HEK293 (cell line): ENCODE measurements at regions not wholly inside any gene's neighbourhood (a gene's known extent, or its start where the extent isn't known, plus 50 kb on each side); places are given as distances from the start of the nearest gene placed in this dataset.

Experiments
- CTCF ChIA-PET: fragments of 350-600 bp; formaldehyde crosslinking; extraction: SDS; loops from one replicate; lab custom pipeline; 2021; ENCODE audit warnings: antibody characterized with exemption; lab: Yijun Ruan, JAX
- POLR2A ChIA-PET: fragments of 300-600 bp; formaldehyde crosslinking; extraction: SDS; loops from one replicate; lab custom pipeline; 2020; ENCODE audit warnings: antibody characterized with exemption, inconsistent platforms; lab: Yijun Ruan, JAX
- H3K27ac ChIP-seq: fragments of 200-500 bp; sonication (Bioruptor generic); 2 replicates; pipeline ENCODE4 v1.5.1; 2014; ENCODE audit warnings: low read depth, low read length, control low read depth, inconsistent platforms; ENCODE audit errors: extremely low read depth
- H3K36me3 ChIP-seq, 2 experiments: fragments of 200-500 bp in 1 of 2; sonication (Bioruptor generic) in 1 of 2; 1 replicate in 1 of 2; 2 replicates in 1 of 2; pipeline ENCODE4 v1.5.1; 2014 to 2017; ENCODE audit warnings: inconsistent platforms in 2 of 2, low read length in 2 of 2; ENCODE audit not compliant: control insufficient read depth in 2 of 2, insufficient read depth in 1 of 2
- H3K4me1 ChIP-seq: fragments of 200-500 bp; sonication (Bioruptor generic); 2 replicates; pipeline ENCODE4 v1.5.1; 2014; ENCODE audit warnings: mild to moderate bottlenecking, low read length, inconsistent platforms; ENCODE audit not compliant: control insufficient read depth, insufficient read depth
- H3K4me3 ChIP-seq: 2 replicates; pipeline ENCODE4 v1.5.1; 2011; ENCODE audit warnings: low read depth, mild to moderate bottlenecking, control low read depth, low read length, moderate library complexity
- H3K9me3 ChIP-seq: fragments of 200-500 bp; sonication (Bioruptor generic); 2 replicates; pipeline ENCODE4 v1.5.1; 2014; ENCODE audit warnings: low read depth, low read length, inconsistent platforms; ENCODE audit not compliant: control insufficient read depth, insufficient read depth
- HOXA7 ChIP-seq: sonication (generic); formaldehyde crosslinking; IDR thresholded peaks from 2 replicates; pipeline ENCODE4 v1.8.1; 2022; ENCODE audit warnings: missing genetic modification reagents, borderline replicate concordance
- KLF10 ChIP-seq: fragments of 450-650 bp; IDR thresholded peaks from 2 replicates; pipeline ENCODE4 v1.5.1; 2018; ENCODE audit warnings: missing biosample characterization, mild to moderate bottlenecking, missing genetic modification characterization
- REPIN1 ChIP-seq: fragments of 450-650 bp; formaldehyde crosslinking; IDR thresholded peaks from 2 replicates; pipeline ENCODE4 v1.5.1; 2017; ENCODE audit warnings: missing biosample characterization, missing genetic modification characterization, low read depth
- SCRT2 ChIP-seq: fragments of 450-650 bp; formaldehyde crosslinking; IDR thresholded peaks from 2 replicates; pipeline ENCODE4 v1.5.1; 2016; ENCODE audit warnings: missing biosample characterization, missing genetic modification characterization
- SP2 ChIP-seq: fragments of 450-650 bp; formaldehyde crosslinking; IDR thresholded peaks from 2 replicates; pipeline ENCODE4 v1.5.1; 2016; ENCODE audit warnings: missing biosample characterization, missing genetic modification characterization
- SP7 ChIP-seq: fragments of 450-650 bp; formaldehyde crosslinking; IDR thresholded peaks from 2 replicates; pipeline ENCODE4 v1.5.1; 2016; ENCODE audit warnings: missing biosample characterization, missing genetic modification characterization
- TCF7L2 ChIP-seq: IDR thresholded peaks from 2 replicates; pipeline ENCODE4 v1.6.1; 2011; ENCODE audit warnings: low read depth, mild to moderate bottlenecking, inconsistent platforms, low read length, moderate library complexity, borderline replicate concordance
- YY1 ChIP-seq: fragments of 450-650 bp; formaldehyde crosslinking; IDR thresholded peaks from 2 replicates; pipeline ENCODE4 v1.5.1; 2018; ENCODE audit warnings: missing biosample characterization, missing genetic modification characterization
- ZNF132 ChIP-seq: fragments of 450-650 bp; formaldehyde crosslinking; IDR thresholded peaks from 2 replicates; pipeline ENCODE4 v1.5.1; 2017; ENCODE audit warnings: missing biosample characterization, missing genetic modification characterization, borderline replicate concordance
- ZNF18 ChIP-seq: fragments of 450-650 bp; formaldehyde crosslinking; IDR thresholded peaks from 2 replicates; pipeline ENCODE4 v1.5.1; 2016; ENCODE audit warnings: missing biosample characterization, missing genetic modification characterization
- ZNF214 ChIP-seq: fragments of 450-650 bp; formaldehyde crosslinking; IDR thresholded peaks from 2 replicates; pipeline ENCODE4 v1.5.1; 2017; ENCODE audit warnings: missing biosample characterization, mild to moderate bottlenecking, missing genetic modification characterization, borderline replicate concordance
- ZNF416 ChIP-seq: fragments of 450-650 bp; formaldehyde crosslinking; IDR thresholded peaks from 2 replicates; pipeline ENCODE4 v1.5.1; 2016; ENCODE audit warnings: missing biosample characterization, missing genetic modification characterization
- ZNF501 ChIP-seq: fragments of 450-650 bp; formaldehyde crosslinking; IDR thresholded peaks from 2 replicates; pipeline ENCODE4 v1.5.1; 2016; ENCODE audit warnings: missing biosample characterization, missing genetic modification characterization
- ZNF518A ChIP-seq: fragments of 450-650 bp; formaldehyde crosslinking; conservative IDR thresholded peaks from 2 replicates; pipeline ENCODE4 v1.5.1; 2016; ENCODE audit warnings: low read depth, missing biosample characterization, missing genetic modification characterization
- ZNF623 ChIP-seq: fragments of 450-650 bp; formaldehyde crosslinking; IDR thresholded peaks from 2 replicates; pipeline ENCODE4 v1.5.1; 2016; ENCODE audit warnings: missing biosample characterization, missing genetic modification characterization
- ZNF654 ChIP-seq: fragments of 450-650 bp; formaldehyde crosslinking; IDR thresholded peaks from 2 replicates; pipeline ENCODE4 v1.5.1; 2016; ENCODE audit warnings: low read depth, missing biosample characterization, missing genetic modification characterization
- ZNF664 ChIP-seq: fragments of 450-650 bp; formaldehyde crosslinking; IDR thresholded peaks from 2 replicates; pipeline ENCODE4 v1.5.1; 2016; ENCODE audit warnings: missing biosample characterization, missing genetic modification characterization
- ZNF701 ChIP-seq: fragments of 450-650 bp; formaldehyde crosslinking; IDR thresholded peaks from 2 replicates; pipeline ENCODE4 v1.5.1; 2016; ENCODE audit warnings: missing biosample characterization, missing genetic modification characterization
- ZNF768 ChIP-seq: fragments of 450-650 bp; formaldehyde crosslinking; IDR thresholded peaks from 2 replicates; pipeline ENCODE4 v1.5.1; 2018; ENCODE audit warnings: missing biosample characterization, mild to moderate bottlenecking, missing genetic modification characterization
- ZNF830 ChIP-seq: fragments of 450-650 bp; IDR thresholded peaks from 2 replicates; pipeline ENCODE4 v1.5.0; 2018; ENCODE audit warnings: missing biosample characterization, missing genetic modification characterization, low read depth, mild to moderate bottlenecking, moderate library complexity
- ZSCAN16 ChIP-seq: fragments of 450-650 bp; formaldehyde crosslinking; IDR thresholded peaks from 2 replicates; pipeline ENCODE4 v1.5.1; 2016; ENCODE audit warnings: missing biosample characterization, missing genetic modification characterization
- TF ChIP-seq, protein P1 (sequence below): fragments of 450-650 bp; formaldehyde crosslinking; IDR thresholded peaks from 2 replicates; pipeline ENCODE4 v1.5.1; 2016; ENCODE audit warnings: missing biosample characterization, missing genetic modification characterization
- TF ChIP-seq, protein P2 (sequence below): fragments of 450-650 bp; IDR thresholded peaks from 2 replicates; pipeline ENCODE4 v1.5.1; 2018; ENCODE audit warnings: missing biosample characterization, missing genetic modification characterization

- no peak overlapping the region for H3K27ac ChIP-seq
- H3K4me3 ChIP-seq, result no peak overlapping the region
- no peak for TF ChIP-seq ZNF416 (tag by site-specific recombination)
- CTCF ChIA-PET, result no interaction called here
- no peaks in the 10 kb centered on the region for H3K36me3 ChIP-seq
- H3K9me3 ChIP-seq, result no peaks in the 10 kb centered on the region
- POLR2A ChIA-PET, result no interaction called here
- H3K4me1 ChIP-seq, result no peaks in the 10 kb centered on the region
These were observed 56.3 kb upstream of the LCORL start for GRCh38 chr4:18077808-18078207.

DNA sequence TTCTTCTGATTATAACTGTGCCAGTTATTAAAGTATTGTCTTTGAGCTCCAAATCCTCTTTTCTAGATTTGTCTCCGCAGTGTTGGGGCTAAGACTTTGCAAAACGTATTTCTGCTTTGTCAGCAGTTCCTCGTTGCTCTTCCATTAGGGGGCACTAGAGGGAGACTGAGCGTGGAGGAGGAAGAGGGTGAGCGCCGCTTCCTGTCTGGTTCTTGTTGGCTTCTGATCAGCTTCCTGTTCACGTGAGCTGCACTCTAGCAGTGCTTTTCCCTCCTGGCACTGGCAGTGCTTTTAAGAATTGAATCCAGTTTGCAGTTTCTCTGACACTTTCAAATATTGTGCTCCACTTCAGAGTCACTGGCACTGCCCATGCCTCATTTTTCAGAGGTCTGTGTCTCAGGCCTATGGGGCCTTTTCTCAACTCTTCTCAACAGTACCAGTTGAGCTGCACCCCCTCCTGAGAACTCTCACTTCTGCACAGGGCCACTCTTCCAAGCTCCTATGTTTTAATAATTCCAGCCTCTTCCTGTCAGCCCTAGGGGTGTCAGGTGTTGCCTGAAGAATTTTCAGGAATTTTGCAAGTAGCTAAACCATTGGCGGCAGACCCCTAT lies 54.4 kb upstream of the LCORL start:
- no peaks in the 10 kb centered on the region for H3K9me3 ChIP-seq
- H3K36me3 ChIP-seq, result no peaks in the 10 kb centered on the region
- no peak for TF ChIP-seq ZNF830 (tag by site-specific recombination)
- TF ChIP-seq HOXA7 (CRISPR knock-in tag), result no peak
- 0 out of 2 replicates have a peak, but pooled peaks have one; percentile 27 for TF ChIP-seq ZNF518A (tag by site-specific recombination)
- TF ChIP-seq, protein P1, sequence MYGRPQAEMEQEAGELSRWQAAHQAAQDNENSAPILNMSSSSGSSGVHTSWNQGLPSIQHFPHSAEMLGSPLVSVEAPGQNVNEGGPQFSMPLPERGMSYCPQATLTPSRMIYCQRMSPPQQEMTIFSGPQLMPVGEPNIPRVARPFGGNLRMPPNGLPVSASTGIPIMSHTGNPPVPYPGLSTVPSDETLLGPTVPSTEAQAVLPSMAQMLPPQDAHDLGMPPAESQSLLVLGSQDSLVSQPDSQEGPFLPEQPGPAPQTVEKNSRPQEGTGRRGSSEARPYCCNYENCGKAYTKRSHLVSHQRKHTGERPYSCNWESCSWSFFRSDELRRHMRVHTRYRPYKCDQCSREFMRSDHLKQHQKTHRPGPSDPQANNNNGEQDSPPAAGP (tag by site-specific recombination), result no peak
- TF ChIP-seq, all 188 proteins: peak for 1
- POLR2A ChIA-PET, result no interaction called here
- no peak overlapping the region for H3K4me3 ChIP-seq
- H3K27ac ChIP-seq, result no peak overlapping the region
- H3K4me1 ChIP-seq, result no peaks in the 10 kb centered on the region
- CTCF ChIA-PET, result interaction anchor here (0.7 kb wide), 1 partner anchor 13 kb away, joined by 3 read pairs; no protein-coding TSS in a partner anchor

DNA sequence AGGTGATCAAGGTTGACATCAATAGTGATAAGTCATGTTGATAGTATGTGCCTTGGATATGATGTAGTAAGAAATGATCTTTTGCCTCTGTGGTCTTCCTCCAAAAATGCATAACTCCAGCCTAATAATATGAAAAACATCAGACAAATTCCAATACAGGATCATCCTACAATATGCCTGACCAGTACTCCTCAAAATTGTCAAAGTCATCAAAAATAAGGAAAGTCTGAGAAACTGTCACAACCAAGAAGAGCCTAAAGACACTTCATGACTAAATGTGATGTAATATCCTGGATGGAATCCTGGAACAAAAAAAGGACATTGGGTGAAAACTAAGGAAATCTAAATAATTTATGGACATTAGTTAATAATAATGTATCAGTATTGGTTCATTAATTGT lies 50.3 kb upstream of the LCORL start:
- ChIA-PET CTCF (interaction anchor here (0.6 kb wide), 1 partner anchor 13 kb away, joined by 3 read pairs; no protein-coding TSS in a partner anchor), POLR2A (no interaction called here)
- TF ChIP-seq ZNF654 (tag by site-specific recombination), result no peak
- no peak for TF ChIP-seq SP2 (tag by site-specific recombination)
- TF ChIP-seq ZNF830 (tag by site-specific recombination), result no peak
- TF ChIP-seq YY1 (tag by site-specific recombination), result no peak
- TF ChIP-seq ZNF701 (tag by site-specific recombination), result no peak
- no peak for TF ChIP-seq ZSCAN16 (tag by site-specific recombination)
- TF ChIP-seq KLF10, result no peak
- TF ChIP-seq ZNF664 (tag by site-specific recombination), result no peak
- TF ChIP-seq ZNF501, result no peak
- TF ChIP-seq SP7, result no peak
- TF ChIP-seq TCF7L2, result no peak
- no peak for TF ChIP-seq ZNF623 (tag by site-specific recombination)
- no peak for TF ChIP-seq ZNF768 (tag by site-specific recombination)
- TF ChIP-seq ZNF132 (tag by site-specific recombination), result no peak
- TF ChIP-seq ZNF18 (tag by site-specific recombination), result no peak
- no peak for TF ChIP-seq REPIN1
- TF ChIP-seq ZNF214 (tag by site-specific recombination), result no peak
- TF ChIP-seq SCRT2 (tag by site-specific recombination), result no peak
- TF ChIP-seq, protein P2, sequence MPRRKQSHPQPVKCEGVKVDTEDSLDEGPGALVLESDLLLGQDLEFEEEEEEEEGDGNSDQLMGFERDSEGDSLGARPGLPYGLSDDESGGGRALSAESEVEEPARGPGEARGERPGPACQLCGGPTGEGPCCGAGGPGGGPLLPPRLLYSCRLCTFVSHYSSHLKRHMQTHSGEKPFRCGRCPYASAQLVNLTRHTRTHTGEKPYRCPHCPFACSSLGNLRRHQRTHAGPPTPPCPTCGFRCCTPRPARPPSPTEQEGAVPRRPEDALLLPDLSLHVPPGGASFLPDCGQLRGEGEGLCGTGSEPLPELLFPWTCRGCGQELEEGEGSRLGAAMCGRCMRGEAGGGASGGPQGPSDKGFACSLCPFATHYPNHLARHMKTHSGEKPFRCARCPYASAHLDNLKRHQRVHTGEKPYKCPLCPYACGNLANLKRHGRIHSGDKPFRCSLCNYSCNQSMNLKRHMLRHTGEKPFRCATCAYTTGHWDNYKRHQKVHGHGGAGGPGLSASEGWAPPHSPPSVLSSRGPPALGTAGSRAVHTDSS (tag by site-specific recombination), result no peak
- Histone ChIP-seq H3K4me3 (no peak overlapping the region), H3K36me3 (no peaks in the 10 kb centered on the region), H3K27ac (no peak overlapping the region), H3K9me3 (no peaks in the 10 kb centered on the region), H3K4me1 (no peaks in the 10 kb centered on the region)
